ENCODE measurements at regions not wholly inside any gene's neighbourhood (a gene's known extent, or its start where the extent isn't known, plus 50 kb on each side); places are given as distances from the start of the nearest gene placed in this dataset.

- TF ChIP-seq ZBTB11 (CRISPR knock-in tag; IDR thresholded peaks at IDR 0.05) = no peak
- no peak for TF ChIP-seq CEBPB (IDR thresholded peaks at IDR 0.05; ENCODE audit: borderline replicate concordance in 1 of 2, low read depth in 2 of 2, low read length in 2 of 2)
- no peak for TF ChIP-seq TAF1 (IDR thresholded peaks at IDR 0.05; ENCODE audit: borderline replicate concordance, low read depth, low read length)
Observed at GRCh38 chr10:124219655-124220054, 126.3 kb upstream of the CHST15 start (continued).

DNA sequence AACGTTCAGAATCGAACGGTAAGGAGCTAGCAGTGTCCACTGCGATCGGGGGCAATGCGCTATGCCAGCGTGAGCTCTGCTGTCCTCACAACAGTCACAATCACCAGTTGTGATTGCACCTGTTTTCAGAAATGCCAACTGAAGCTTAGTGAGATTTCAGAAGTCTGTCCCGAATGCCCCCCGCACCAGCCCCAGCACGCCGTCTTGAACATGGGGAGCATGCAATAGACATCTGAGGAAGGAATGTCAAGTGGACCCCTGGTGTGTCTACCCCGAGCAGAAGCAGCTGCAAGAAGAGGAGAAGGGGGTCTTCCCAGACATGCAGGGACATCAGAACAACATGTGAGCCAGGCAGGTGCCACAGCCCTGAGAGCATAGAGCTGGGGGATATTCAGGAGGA lies 125.7 kb upstream of the CHST15 start:
- ATAC-seq = no peak
- WGBS (ENCODE audit: insufficient coverage, insufficient replicate concordance, low lambda C conversion rate, missing lambda C conversion rate) = 84% methylated on average over 12 of the region's 12 CpGs
- Histone ChIP-seq H3K4me2 (ENCODE audit: control insufficient read depth, insufficient read depth) (no peak overlapping the region), H3K4me1 (ENCODE audit: control insufficient read depth, insufficient read depth, low read length) (peaks cover 31% of the 10 kb centered on the region), H3K4me3 (no peak overlapping the region), H3K27me3 (replicated peaks in 1 of 2; ENCODE audit: control insufficient read depth in 2 of 2, insufficient read depth in 2 of 2, low read length in 1 of 2) (no peaks in the 10 kb centered on the region), H3K9ac (ENCODE audit: control insufficient read depth, insufficient read depth, low read length) (no peak overlapping the region), H4K20me1 (ENCODE audit: control insufficient read depth, insufficient read depth) (no peaks in the 10 kb centered on the region), H3K9me3 (replicated peaks; ENCODE audit: control insufficient read depth, insufficient read depth, low read length) (no peaks in the 10 kb centered on the region), H3K36me3 (ENCODE audit: control insufficient read depth in 2 of 2, insufficient read depth in 2 of 2, low read length in 1 of 2) (no peaks in the 10 kb centered on the region), H2AFZ (ENCODE audit: control insufficient read depth, low read depth, low read length) (no peak overlapping the region), H3K79me2 (ENCODE audit: control insufficient read depth, insufficient read depth, low read length) (no peaks in the 10 kb centered on the region), H3K27ac (ENCODE audit: control insufficient read depth, insufficient read depth) (no peak overlapping the region)
- SMC1A ChIA-PET (ENCODE audit: uncharacterized antibody, unreplicated experiment) = interaction anchor here (1.6 kb wide), 1 partner anchor 224 kb away, joined by 4 read pairs; no protein-coding TSS in a partner anchor
- BruUV-seq (replicated peaks) = no TSS peak
- RAD21 ChIA-PET (ENCODE audit: unreplicated experiment) = interaction anchor here (0.9 kb wide), 1 partner anchor 33 kb away, joined by 3 read pairs; no protein-coding TSS in a partner anchor
- in situ Hi-C loops (cut with MboI) = no loop called here
- intact Hi-C loops (cut with micrococcal nuclease; ENCODE audit: unreplicated experiment) = no loop called here
- no peak for TF ChIP-seq CHD4 (IDR thresholded peaks at IDR 0.05)
- TF ChIP-seq EZH2 (IDR thresholded peaks at IDR 0.05; ENCODE audit: borderline replicate concordance, control insufficient read depth, low read depth, low read length) = no peak
- no peak for TF ChIP-seq EGR1 (IDR thresholded peaks at IDR 0.05; ENCODE audit: borderline replicate concordance in 1 of 2, low read depth in 2 of 2, low read length in 2 of 2)
- TF ChIP-seq SPI1 (IDR thresholded peaks at IDR 0.05; ENCODE audit: borderline replicate concordance, insufficient read depth, low read depth, low read length) = no peak
- TF ChIP-seq ZSCAN29 (IDR thresholded peaks at IDR 0.05) = no peak
- no peak for TF ChIP-seq NR2F1 (conservative IDR thresholded peaks at IDR 0.05)
- TF ChIP-seq ZNF592 (IDR thresholded peaks at IDR 0.05) = no peak
- CTCF ChIA-PET = no interaction called here
- POLR2A ChIA-PET = no interaction called here
- no peak for FAIRE-seq
- no peak for DNase-seq (ENCODE audit: low read depth, low spot score)

Measured in GM12878 (cell line).